ENCODE measurements at regions not wholly inside any gene's neighbourhood (a gene's known extent, or its start where the extent isn't known, plus 50 kb on each side); places are given as distances from the start of the nearest gene placed in this dataset.

DNA sequence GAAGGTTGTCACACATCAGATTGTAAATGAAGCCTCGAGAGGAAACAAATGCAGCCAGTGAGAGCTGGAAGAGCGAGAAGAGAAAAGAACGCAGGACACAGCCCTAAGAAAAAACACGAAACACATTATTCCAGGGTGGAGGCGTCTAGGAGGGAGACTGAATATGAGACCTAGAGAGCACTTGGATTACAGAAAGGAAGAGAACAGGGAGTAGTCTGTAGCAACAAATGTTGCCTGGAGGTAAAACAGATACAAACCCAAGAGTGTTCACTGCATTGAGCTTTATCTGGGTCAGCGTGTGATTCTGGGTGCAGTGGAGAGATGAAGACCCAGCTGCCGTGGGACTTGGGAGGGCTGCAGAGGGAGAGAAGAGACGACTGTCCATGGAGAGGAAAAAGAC, 50.1 kb upstream of the SETD7 start:
- BruUV-seq (replicated peaks): no TSS peak
- in situ Hi-C loops (cut with MboI) (loop anchor here (5.0 kb wide), 1 partner anchor 46 kb away; no protein-coding TSS in a partner anchor), intact Hi-C loops (cut with micrococcal nuclease) (no loop called here)
- no peak for TF ChIP-seq POLR3A (IDR thresholded peaks at IDR 0.05; ENCODE audit: borderline replicate concordance, extremely low read depth, insufficient read depth, insufficient read length)
- TF ChIP-seq, protein P1, sequence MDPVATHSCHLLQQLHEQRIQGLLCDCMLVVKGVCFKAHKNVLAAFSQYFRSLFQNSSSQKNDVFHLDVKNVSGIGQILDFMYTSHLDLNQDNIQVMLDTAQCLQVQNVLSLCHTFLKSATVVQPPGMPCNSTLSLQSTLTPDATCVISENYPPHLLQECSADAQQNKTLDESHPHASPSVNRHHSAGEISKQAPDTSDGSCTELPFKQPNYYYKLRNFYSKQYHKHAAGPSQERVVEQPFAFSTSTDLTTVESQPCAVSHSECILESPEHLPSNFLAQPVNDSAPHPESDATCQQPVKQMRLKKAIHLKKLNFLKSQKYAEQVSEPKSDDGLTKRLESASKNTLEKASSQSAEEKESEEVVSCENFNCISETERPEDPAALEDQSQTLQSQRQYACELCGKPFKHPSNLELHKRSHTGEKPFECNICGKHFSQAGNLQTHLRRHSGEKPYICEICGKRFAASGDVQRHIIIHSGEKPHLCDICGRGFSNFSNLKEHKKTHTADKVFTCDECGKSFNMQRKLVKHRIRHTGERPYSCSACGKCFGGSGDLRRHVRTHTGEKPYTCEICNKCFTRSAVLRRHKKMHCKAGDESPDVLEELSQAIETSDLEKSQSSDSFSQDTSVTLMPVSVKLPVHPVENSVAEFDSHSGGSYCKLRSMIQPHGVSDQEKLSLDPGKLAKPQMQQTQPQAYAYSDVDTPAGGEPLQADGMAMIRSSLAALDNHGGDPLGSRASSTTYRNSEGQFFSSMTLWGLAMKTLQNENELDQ (CRISPR knock-in tag; IDR thresholded peaks at IDR 0.05; ENCODE audit: borderline replicate concordance): no peak
- TF ChIP-seq ZNF41 (CRISPR knock-in tag; conservative IDR thresholded peaks at IDR 0.05): no peak
- TF ChIP-seq, protein P2, sequence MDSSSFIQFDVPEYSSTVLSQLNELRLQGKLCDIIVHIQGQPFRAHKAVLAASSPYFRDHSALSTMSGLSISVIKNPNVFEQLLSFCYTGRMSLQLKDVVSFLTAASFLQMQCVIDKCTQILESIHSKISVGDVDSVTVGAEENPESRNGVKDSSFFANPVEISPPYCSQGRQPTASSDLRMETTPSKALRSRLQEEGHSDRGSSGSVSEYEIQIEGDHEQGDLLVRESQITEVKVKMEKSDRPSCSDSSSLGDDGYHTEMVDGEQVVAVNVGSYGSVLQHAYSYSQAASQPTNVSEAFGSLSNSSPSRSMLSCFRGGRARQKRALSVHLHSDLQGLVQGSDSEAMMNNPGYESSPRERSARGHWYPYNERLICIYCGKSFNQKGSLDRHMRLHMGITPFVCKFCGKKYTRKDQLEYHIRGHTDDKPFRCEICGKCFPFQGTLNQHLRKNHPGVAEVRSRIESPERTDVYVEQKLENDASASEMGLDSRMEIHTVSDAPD (CRISPR knock-in tag; IDR thresholded peaks at IDR 0.05): no peak
- no peak for TF ChIP-seq ZNF3 (CRISPR knock-in tag; IDR thresholded peaks at IDR 0.05)
- ATAC-seq: no peak
- Histone ChIP-seq H3K79me2 (ENCODE audit: control insufficient read depth, insufficient read depth, low read length) (no peaks in the 10 kb centered on the region), H3K27ac (ENCODE audit: extremely low read depth, low read depth, low read length) (no peak overlapping the region), H3K9me1 (ENCODE audit: control insufficient read depth, insufficient read depth, low read length) (no peaks in the 10 kb centered on the region), H2AFZ (ENCODE audit: low read depth, low read length) (peak overlapping the region; percentile 91), H3K27me3 (ENCODE audit: control insufficient read depth in 2 of 2, insufficient read depth in 2 of 2, low read length in 2 of 2) (peaks cover 2% of the 10 kb centered on the region in 2 experiments; a peak in 4 of 5 replicates), H3K9me3 (replicated peaks; ENCODE audit: control insufficient read depth, insufficient read depth, low read depth, low read length) (no peaks in the 10 kb centered on the region), H3K9ac (ENCODE audit: insufficient read depth in 1 of 2, low read depth in 2 of 2, low read length in 2 of 2) (no peak overlapping the region), H3K36me3 (ENCODE audit: control insufficient read depth, insufficient read depth, low read length) (no peaks in the 10 kb centered on the region), H3K4me1 (replicated peaks in 1 of 2; ENCODE audit: control insufficient read depth in 2 of 2, insufficient read depth in 2 of 2, low read length in 2 of 2) (peaks cover 7 to 12% of the 10 kb centered on the region in 2 experiments; a peak in 4 of 5 replicates), H3K4me3 (no peak overlapping the region), H4K20me1 (replicated peaks; ENCODE audit: control insufficient read depth, insufficient read depth, low read length) (no peaks in the 10 kb centered on the region), H3K4me2 (ENCODE audit: insufficient read depth, low read length) (peak overlapping the region; percentile 51; the same call in 1 of the 2 replicates)
- ChIA-PET CTCF (ENCODE audit: low intra/inter-chr PET ratio) (no interaction called here), POLR2A (interaction anchor here (0.6 kb wide), 1 partner anchor 44 kb away, joined by 3 read pairs; no protein-coding TSS in a partner anchor)
- no peak for DNase-seq (ENCODE audit: extremely low read depth in 1 of 4, low spot score in 3 of 4)
- WGBS (ENCODE audit: insufficient coverage, low coverage, missing lambda C conversion rate): 72% methylated on average over 8 of the region's 8 CpGs
- no peak for FAIRE-seq

Measured in K562 (cell line).